ENCODE measurements at regions not wholly inside any gene's neighbourhood (a gene's known extent, or its start where the extent isn't known, plus 50 kb on each side); places are given as distances from the start of the nearest gene placed in this dataset.
A peak's percentile ranks its signal among the peaks of the same experiment; 100 is the strongest.

DNA sequence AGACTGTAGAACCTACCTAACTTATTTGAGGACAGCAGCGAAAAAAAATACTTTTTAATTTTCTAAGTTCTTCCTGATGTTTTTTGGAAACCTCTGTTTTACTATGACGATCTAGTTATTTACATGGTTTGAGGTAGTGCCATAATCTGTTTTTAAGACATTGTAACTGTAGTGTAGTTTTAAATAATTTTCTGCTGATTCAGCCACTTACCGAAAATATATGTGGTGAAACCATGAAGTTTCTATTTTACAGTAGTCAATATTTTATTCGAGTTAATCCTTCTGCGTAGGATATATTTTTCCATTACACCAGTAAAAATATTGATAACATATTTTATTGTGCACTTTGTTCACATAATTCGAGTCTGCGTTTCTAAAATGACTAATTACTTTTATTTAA is 121.7 kb upstream of the RRP15 start:
- peaks cover 0 to 58% (median 9%) of the 10 kb centered on the region in 4 donors for H3K27me3 ChIP-seq
- H3K27ac ChIP-seq (replicated peaks in 1 of 4), result peak overlapping the region in 2 of 4 donors; percentile 90 to 93
- peak overlapping the region in 2 of 4 donors; percentile 66 for H3K4me3 ChIP-seq

DNA sequence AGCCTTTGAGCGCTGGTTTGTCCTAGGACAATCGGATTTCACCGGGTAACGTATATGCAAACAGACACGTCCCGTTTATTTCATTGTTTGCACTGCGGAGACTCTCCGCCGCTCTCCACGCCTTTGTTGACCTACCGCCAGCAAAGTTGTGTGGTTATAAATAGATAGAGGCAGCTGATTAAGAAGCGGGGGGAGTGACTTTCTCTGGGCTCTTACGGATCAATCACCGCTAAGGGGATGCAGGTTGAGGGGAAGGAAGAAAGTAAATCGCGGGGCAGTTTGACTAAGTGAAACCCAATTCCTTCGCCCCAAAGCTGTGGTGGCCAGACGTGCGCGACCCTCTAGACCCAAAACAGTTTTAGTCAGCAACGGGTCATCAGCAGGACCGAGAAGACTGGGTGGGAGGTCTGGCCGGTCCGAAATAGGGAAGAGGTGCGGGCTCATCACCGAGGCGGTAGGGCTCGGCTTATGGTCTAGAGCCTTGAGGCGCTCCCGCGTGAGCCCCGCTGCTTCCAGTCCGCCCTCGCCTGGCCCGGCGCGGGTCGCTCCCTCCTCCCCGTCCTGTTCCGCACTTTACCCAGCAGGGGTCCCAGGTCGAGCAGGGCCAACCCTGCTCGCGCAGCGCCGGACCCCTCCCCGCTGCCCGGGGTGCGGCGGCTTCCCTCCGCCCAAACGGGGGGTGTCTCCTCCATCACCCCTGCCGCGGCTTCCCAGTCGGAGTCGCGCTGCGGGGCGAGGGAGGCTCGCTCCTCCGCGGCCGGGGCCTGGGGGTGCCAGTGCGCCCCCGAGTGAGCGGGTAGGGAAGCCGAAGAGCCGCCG is 120.8 kb upstream of the RRP15 start:
- peaks cover 0 to 61% (median 9%) of the 10 kb centered on the region in 4 donors for H3K27me3 ChIP-seq
- intact Hi-C loops (cut with DNase I), result no loop called here

More for the DNA sequence above, 121.7 kb upstream of the RRP15 start:
- 72% methylated on average over 7 of the region's 7 CpGs for WGBS
- no peak for DNase-seq (ENCODE audit: extremely low spot score)
- intact Hi-C loops (cut with DNase I), result no loop called here
- Histone ChIP-seq H3K36me3 (no peaks in the 10 kb centered on the region), H3K9me3 (no peaks in the 10 kb centered on the region), H3K4me1 (peaks cover 3 to 30% (median 28%) of the 10 kb centered on the region in 4 donors)
- TF ChIP-seq EP300 (IDR thresholded peaks at IDR 0.05), result no peak
- no peak for TF ChIP-seq POLR2A (IDR thresholded peaks at IDR 0.05; ENCODE audit: low read depth)
- TF ChIP-seq POLR2AphosphoS5 (IDR thresholded peaks at IDR 0.05), result no peak
- TF ChIP-seq, protein P1, sequence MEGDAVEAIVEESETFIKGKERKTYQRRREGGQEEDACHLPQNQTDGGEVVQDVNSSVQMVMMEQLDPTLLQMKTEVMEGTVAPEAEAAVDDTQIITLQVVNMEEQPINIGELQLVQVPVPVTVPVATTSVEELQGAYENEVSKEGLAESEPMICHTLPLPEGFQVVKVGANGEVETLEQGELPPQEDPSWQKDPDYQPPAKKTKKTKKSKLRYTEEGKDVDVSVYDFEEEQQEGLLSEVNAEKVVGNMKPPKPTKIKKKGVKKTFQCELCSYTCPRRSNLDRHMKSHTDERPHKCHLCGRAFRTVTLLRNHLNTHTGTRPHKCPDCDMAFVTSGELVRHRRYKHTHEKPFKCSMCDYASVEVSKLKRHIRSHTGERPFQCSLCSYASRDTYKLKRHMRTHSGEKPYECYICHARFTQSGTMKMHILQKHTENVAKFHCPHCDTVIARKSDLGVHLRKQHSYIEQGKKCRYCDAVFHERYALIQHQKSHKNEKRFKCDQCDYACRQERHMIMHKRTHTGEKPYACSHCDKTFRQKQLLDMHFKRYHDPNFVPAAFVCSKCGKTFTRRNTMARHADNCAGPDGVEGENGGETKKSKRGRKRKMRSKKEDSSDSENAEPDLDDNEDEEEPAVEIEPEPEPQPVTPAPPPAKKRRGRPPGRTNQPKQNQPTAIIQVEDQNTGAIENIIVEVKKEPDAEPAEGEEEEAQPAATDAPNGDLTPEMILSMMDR (IDR thresholded peaks at IDR 0.05), result no peak

DNA sequence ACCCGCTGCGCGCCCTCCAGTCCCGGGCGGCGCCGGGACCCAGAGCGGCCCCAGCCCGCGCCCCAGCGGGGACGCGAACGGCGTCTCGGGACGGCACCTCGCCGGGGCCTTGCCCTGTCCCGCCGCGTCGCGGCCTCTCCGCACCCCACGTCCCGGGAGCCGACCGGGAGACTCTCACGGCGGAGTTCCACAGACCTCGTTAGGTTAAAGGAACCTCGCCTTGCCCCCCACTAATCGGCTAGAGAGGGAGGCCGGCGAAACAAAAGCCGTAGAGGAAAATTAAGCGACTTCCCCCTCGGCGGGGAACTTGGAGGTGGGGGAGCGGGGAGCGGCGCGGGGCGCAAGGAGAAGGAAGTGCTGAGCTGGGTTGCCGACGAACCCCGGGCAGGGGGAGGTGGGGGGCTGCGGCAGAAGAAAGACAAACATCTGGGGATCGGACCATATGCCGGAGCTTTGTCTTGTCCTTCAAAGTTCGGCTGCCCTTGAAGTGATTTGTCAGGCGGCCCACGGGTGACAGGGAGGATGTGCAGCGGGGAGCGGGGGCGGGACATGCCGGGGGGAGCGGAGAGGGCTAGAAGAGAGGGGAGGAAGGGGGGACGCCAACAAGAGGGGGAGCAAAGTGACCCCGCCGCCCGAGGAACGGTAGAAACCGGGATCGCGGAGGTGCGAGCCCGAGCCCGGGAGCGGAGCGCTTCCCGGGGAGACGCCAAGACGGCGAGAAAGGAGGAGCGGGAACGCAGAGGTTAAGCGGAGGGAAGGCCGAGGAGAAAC is 120.0 kb upstream of the RRP15 start:
- Histone ChIP-seq H3K4me1 (peaks cover 3 to 30% (median 28%) of the 10 kb centered on the region in 4 donors), H3K27me3 (peaks cover 0 to 67% (median 11%) of the 10 kb centered on the region in 4 donors), H3K4me3 (peak overlapping the region; percentile 66 to 70 (median 68)), H3K27ac (replicated peaks in 1 of 4) (peak overlapping the region; percentile 79 to 93 (median 90)), H3K36me3 (no peaks in the 10 kb centered on the region), H3K9me3 (no peaks in the 10 kb centered on the region)
- intact Hi-C loops (cut with DNase I), result no loop called here
- under 1% methylated on average over 47 of the region's 80 CpGs for WGBS
- DNase-seq (ENCODE audit: extremely low spot score), result no peak
- TF ChIP-seq POLR2A (IDR thresholded peaks at IDR 0.05; ENCODE audit: low read depth) (no peak), POLR2AphosphoS5 (IDR thresholded peaks at IDR 0.05) (peak in 1 of 2 donors; percentile 11)
- TF ChIP-seq, protein P1 (IDR thresholded peaks at IDR 0.05), result no peak

More for the DNA sequence above, 120.8 kb upstream of the RRP15 start:
- no peaks in the 10 kb centered on the region for H3K36me3 ChIP-seq
- WGBS, result 2% methylated on average over 32 of the region's 68 CpGs
- no peak for DNase-seq (ENCODE audit: extremely low spot score)
- peaks cover 3 to 30% (median 28%) of the 10 kb centered on the region in 4 donors for H3K4me1 ChIP-seq
- peak overlapping the region; percentile 66 to 70 (median 68) for H3K4me3 ChIP-seq
- peak overlapping the region; percentile 79 to 93 (median 90) for H3K27ac ChIP-seq (replicated peaks in 1 of 4)
- H3K9me3 ChIP-seq, result no peaks in the 10 kb centered on the region
- no peak for TF ChIP-seq POLR2A (IDR thresholded peaks at IDR 0.05; ENCODE audit: low read depth)
- no peak for TF ChIP-seq EP300 (IDR thresholded peaks at IDR 0.05)
- peak; percentile 18 to 31 for TF ChIP-seq POLR2AphosphoS5 (IDR thresholded peaks at IDR 0.05)
- TF ChIP-seq, protein P1 (IDR thresholded peaks at IDR 0.05), result peak in 1 of 3 experiments; percentile 12

DNA sequence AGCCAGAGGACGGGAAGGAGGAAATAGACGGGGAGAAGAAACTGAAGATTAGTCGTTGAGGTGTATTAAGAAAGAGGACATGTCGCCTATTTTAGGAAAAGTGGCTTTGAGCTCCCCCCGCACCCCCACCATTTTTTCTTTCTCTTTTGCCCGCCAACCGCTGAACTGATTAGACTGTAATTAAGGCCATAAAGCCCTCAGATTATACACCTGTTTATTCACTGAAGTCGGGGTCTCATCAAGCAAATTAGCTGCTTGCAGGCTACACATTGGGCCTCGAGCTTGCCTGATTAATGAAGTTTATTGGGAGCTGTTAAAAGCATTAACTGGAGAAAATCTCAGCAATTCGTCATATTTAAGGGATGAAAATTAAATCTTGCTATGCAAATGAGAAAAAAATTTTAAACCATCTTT is 119.4 kb upstream of the RRP15 start:
- Histone ChIP-seq H3K27me3 (peaks cover 0 to 68% (median 11%) of the 10 kb centered on the region in 4 donors), H3K9me3 (no peaks in the 10 kb centered on the region), H3K27ac (replicated peaks in 1 of 4) (peak overlapping the region; percentile 79 to 93 (median 90)), H3K36me3 (no peaks in the 10 kb centered on the region), H3K4me3 (peak overlapping the region; percentile 66 to 70 (median 68)), H3K4me1 (peaks cover 3 to 30% (median 28%) of the 10 kb centered on the region in 4 donors)
- TF ChIP-seq POLR2A (IDR thresholded peaks at IDR 0.05; ENCODE audit: low read depth) (no peak), POLR2AphosphoS5 (IDR thresholded peaks at IDR 0.05) (no peak), EP300 (IDR thresholded peaks at IDR 0.05) (no peak)
- TF ChIP-seq, protein P1 (IDR thresholded peaks at IDR 0.05), result no peak
- DNase-seq (ENCODE audit: extremely low spot score), result no peak
- intact Hi-C loops (cut with DNase I), result no loop called here
- 8% methylated on average over 10 of the region's 10 CpGs for WGBS

Measured in esophagus muscularis mucosa (tissue), 4 donors.